Uterus (tissue), 3 donors: ENCODE measurements at regions not wholly inside any gene's neighbourhood (a gene's known extent, or its start where the extent isn't known, plus 50 kb on each side); places are given as distances from the start of the nearest gene placed in this dataset.

Experiments
- DNase-seq, 2 donors: peaks; one replicate each; pipeline ENCODE4 v3.0.0-alpha.2; 2019 to 2020
- H3K27ac ChIP-seq, 2 donors: fragments of 200-600 bp; sonication (generic); 1 replicate in 1 of 2; 2 replicates in 1 of 2; pipeline ENCODE4 v1.5.1; 2016 to 2018
- H3K27me3 ChIP-seq, 2 donors: fragments of 200-600 bp; sonication (generic); one replicate each; pipeline ENCODE4 v1.5.1; 2018 to 2019; ENCODE audit warnings: control low read depth in 1 of 2
- H3K36me3 ChIP-seq, 2 donors: fragments of 200-600 bp; sonication (generic); one replicate each; pipeline ENCODE4 v1.5.1; 2019; ENCODE audit warnings: control low read depth in 1 of 2
- H3K4me1 ChIP-seq, 2 donors: fragments of 200-600 bp; sonication (generic); one replicate each; pipeline ENCODE4 v1.5.1; 2018 to 2019; ENCODE audit warnings: control low read depth in 1 of 2
- H3K4me3 ChIP-seq, 2 donors: fragments of 200-600 bp; sonication (generic); 1 replicate in 1 of 2; 2 replicates in 1 of 2; pipeline ENCODE4 v1.5.1; 2018 to 2019; ENCODE audit warnings: mild to moderate bottlenecking in 1 of 2
- H3K9me3 ChIP-seq, 2 donors: fragments of 200-600 bp; sonication (generic); one replicate each; pipeline ENCODE4 v1.5.1; 2019; ENCODE audit warnings: control low read depth in 1 of 2
- POLR2A ChIP-seq, 2 donors: fragments of 450-650 bp; IDR thresholded peaks; one replicate each; pipeline ENCODE4 v1.6.1; 2016; ENCODE audit warnings: antibody characterized with exemption in 2 of 2, mild to moderate bottlenecking in 1 of 2, moderate library complexity in 1 of 2
- intact Hi-C: fragments of 100-400 bp; cut with DNase I; formaldehyde crosslinking; loops from one replicate; pipeline ENCODE4 v1.15.1; 2023; ENCODE audit warnings: low total_unique reads
- TF ChIP-seq, protein P1 (sequence below), 4 experiments: fragments of 200-600 bp in 2 of 4; fragments of 450-650 bp in 2 of 4; sonication (generic) in 2 of 4; IDR thresholded peaks; one replicate each; pipeline ENCODE4 v1.5.1; 2016 to 2019; ENCODE audit warnings: antibody characterized with exemption in 4 of 4, mild to moderate bottlenecking in 2 of 4, moderate library complexity in 1 of 4
- donor health status: DM: yes; HTN: yes; CAD: no.

DNA sequence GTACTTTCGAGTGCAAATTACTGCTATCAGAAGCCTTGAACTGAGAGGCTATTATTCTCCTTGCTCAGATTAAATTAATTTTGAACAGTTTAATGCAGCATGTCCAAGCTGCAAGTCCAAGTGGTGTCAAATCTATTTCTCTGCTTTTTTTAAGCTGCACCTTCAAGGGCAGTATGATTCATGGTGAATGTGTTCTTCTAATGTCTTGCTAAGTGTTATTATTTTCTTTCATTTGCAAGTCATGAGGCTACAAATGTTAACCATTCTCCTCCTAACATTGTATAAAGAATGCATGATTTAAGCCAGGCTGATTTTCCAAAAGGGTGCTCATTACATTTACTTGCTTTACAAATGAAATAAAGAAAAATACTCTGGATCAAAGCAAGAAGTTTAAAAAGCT, 200.4 kb downstream of the TEX13C start:
- no peak for TF ChIP-seq POLR2A (IDR thresholded peaks at IDR 0.05)
- TF ChIP-seq, protein P1, sequence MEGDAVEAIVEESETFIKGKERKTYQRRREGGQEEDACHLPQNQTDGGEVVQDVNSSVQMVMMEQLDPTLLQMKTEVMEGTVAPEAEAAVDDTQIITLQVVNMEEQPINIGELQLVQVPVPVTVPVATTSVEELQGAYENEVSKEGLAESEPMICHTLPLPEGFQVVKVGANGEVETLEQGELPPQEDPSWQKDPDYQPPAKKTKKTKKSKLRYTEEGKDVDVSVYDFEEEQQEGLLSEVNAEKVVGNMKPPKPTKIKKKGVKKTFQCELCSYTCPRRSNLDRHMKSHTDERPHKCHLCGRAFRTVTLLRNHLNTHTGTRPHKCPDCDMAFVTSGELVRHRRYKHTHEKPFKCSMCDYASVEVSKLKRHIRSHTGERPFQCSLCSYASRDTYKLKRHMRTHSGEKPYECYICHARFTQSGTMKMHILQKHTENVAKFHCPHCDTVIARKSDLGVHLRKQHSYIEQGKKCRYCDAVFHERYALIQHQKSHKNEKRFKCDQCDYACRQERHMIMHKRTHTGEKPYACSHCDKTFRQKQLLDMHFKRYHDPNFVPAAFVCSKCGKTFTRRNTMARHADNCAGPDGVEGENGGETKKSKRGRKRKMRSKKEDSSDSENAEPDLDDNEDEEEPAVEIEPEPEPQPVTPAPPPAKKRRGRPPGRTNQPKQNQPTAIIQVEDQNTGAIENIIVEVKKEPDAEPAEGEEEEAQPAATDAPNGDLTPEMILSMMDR (IDR thresholded peaks at IDR 0.05) = no peak
- Histone ChIP-seq H3K27me3 (no peaks in the 10 kb centered on the region), H3K4me3 (no peak overlapping the region), H3K9me3 (no peaks in the 10 kb centered on the region), H3K27ac (no peak overlapping the region), H3K36me3 (no peaks in the 10 kb centered on the region), H3K4me1 (no peaks in the 10 kb centered on the region)
- DNase-seq = no peak
- intact Hi-C loops = no loop called here

DNA sequence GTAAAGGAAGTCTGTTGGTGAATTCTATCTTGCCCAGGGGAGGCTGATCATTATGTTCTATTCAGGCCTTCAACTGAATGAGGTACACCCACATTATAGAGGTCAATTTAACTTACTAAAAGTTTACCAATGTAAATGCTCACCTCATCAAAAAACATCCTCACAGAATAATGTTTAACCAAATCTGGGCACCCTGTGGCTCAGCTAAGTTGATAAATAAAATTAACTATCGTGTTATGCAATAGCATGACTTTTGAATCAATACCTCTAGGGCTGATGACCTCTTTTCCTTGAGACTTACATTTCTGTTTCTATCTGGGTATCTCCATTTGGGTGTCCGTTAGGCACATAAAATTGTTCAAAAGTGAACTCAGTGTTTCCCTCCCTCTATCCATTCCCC, 203.1 kb downstream of the TEX13C start:
- Histone ChIP-seq H3K9me3 (no peaks in the 10 kb centered on the region), H3K36me3 (no peaks in the 10 kb centered on the region), H3K27ac (no peak overlapping the region), H3K27me3 (no peaks in the 10 kb centered on the region), H3K4me3 (no peak overlapping the region), H3K4me1 (no peaks in the 10 kb centered on the region)
- intact Hi-C loops = no loop called here
- TF ChIP-seq POLR2A (IDR thresholded peaks at IDR 0.05) = no peak
- TF ChIP-seq, protein P1 (IDR thresholded peaks at IDR 0.05) = no peak
- DNase-seq = no peak

DNA sequence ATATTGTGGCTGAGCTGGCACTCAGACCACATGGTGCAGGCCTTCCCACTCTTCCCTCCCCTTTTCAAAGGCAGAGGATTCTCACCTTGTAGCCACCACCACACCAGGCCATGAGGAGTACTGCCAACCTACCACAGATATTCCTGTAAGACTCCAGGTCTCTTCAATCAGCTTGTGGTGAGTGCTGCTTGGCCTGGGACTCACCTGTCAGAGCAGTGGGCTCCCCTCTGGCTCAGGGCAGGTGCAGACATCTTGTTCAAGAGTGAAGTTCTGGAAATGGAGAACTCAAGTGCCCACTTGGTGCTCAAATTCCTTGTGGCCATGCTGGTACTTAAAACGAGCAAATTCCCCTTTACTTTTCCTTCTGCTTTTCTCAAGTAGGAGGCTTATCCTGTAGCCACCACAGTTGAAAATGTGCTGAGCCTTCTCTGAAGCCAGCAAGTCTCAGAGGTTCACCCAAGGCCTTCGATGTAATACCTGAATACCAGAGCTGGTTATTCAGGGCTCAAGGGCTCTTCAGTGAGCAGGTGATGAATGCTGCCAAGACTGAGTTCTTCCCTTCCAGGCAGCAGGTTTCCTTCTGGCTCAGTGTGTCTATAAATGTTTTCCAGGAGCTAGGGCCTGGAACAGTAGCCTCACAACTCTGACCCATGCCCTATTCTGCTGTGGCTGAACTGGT, 212.9 kb downstream of the TEX13C start:
- TF ChIP-seq, protein P1 (IDR thresholded peaks at IDR 0.05) = no peak
- no peak for TF ChIP-seq POLR2A (IDR thresholded peaks at IDR 0.05)
- no peak for DNase-seq

DNA sequence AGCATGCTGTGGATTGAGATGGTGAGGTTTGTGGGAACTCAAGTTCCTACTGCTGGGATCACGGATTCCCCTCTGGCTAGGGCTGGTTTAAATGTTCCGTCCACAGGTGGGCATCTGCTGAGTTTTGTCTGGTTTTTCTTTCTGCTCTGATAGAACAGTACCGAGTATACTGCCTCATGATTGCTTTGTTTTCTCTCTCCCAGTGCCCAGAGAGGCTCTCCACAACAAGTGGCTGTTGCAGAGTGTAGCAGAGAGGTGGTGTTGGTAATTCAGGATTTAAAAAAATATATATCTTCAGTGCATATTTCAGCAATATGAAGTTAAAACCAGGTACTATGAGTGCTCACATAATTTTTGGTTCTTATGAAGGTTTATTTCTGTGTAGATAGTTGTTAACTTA, 213.7 kb downstream of the TEX13C start:
- no peak for DNase-seq
- no peaks in the 10 kb centered on the region for H3K9me3 ChIP-seq
- TF ChIP-seq, protein P1 (IDR thresholded peaks at IDR 0.05) = no peak
- TF ChIP-seq POLR2A (IDR thresholded peaks at IDR 0.05) = no peak
- no peaks in the 10 kb centered on the region for H3K4me1 ChIP-seq
- H3K27ac ChIP-seq = no peak overlapping the region
- intact Hi-C loops = no loop called here
- no peak overlapping the region for H3K4me3 ChIP-seq
- no peaks in the 10 kb centered on the region for H3K27me3 ChIP-seq
- no peaks in the 10 kb centered on the region for H3K36me3 ChIP-seq

More for the DNA sequence above, 212.9 kb downstream of the TEX13C start:
- Histone ChIP-seq H3K27ac (no peak overlapping the region), H3K9me3 (no peaks in the 10 kb centered on the region), H3K36me3 (no peaks in the 10 kb centered on the region), H3K27me3 (no peaks in the 10 kb centered on the region), H3K4me3 (no peak overlapping the region), H3K4me1 (no peaks in the 10 kb centered on the region)
- intact Hi-C loops = no loop called here

DNA sequence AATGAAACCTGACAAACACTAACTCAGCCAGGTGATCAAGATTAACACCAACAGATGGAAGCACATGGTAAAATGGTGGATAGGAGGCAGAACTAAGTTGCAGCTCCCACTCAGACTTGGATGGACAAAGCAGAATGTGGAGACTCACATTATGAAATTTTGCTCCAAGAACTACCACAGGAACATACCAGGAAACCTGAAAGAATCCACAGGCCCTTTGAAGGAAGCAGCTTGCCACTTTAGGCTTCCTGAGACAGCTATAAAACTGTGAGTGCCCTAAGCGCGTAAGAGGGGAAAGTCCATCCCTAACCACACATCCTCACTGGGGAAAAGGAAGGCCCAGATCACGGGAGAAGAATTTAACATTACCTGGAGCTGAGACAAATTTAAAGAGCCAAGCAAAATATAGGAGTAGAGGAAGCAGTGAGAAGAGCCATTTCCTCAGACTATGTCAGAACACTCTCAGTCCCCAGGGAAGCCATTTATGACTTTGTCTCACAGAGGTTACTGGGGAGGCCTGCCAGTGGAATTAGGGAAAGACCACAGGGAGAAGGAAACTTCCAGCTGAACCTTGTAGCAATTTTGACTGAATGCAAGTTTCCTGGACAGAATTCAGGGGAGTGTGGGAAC, 224.5 kb downstream of the TEX13C start:
- intact Hi-C loops = no loop called here
- Histone ChIP-seq H3K4me3 (no peak overlapping the region), H3K27me3 (no peaks in the 10 kb centered on the region), H3K4me1 (no peaks in the 10 kb centered on the region), H3K27ac (no peak overlapping the region), H3K9me3 (no peaks in the 10 kb centered on the region), H3K36me3 (no peaks in the 10 kb centered on the region)
- TF ChIP-seq POLR2A (IDR thresholded peaks at IDR 0.05) = no peak
- TF ChIP-seq, protein P1 (IDR thresholded peaks at IDR 0.05) = no peak
- no peak for DNase-seq
